ENCODE measurements at regions not wholly inside any gene's neighbourhood (a gene's known extent, or its start where the extent isn't known, plus 50 kb on each side); places are given as distances from the start of the nearest gene placed in this dataset.

- no peaks in the 10 kb centered on the region for H3K79me2 ChIP-seq (ENCODE audit: control insufficient read depth, insufficient read depth, low read length)
- DNase-seq (ENCODE audit: low read depth, low spot score) (no peak), FAIRE-seq (no peak)
- no peaks in the 10 kb centered on the region for H3K36me3 ChIP-seq (ENCODE audit: control insufficient read depth in 2 of 2, extremely low read depth in 1 of 2, insufficient read depth in 2 of 2, low read length in 2 of 2)
- ChIA-PET POLR2A (no interaction called here), CTCF (interaction anchor here (1.1 to 1.2 kb wide), 3 partner anchors 10 to 44 kb away, joined by 3 to 4 read pairs (median 4); no protein-coding TSS in a partner anchor)
- intact Hi-C loops (cut with micrococcal nuclease) (no loop called here), dilution Hi-C loops (cut with MboI; ENCODE audit: extremely low pct_ligation_motif_present, low sequenced_read_pairs) (no loop called here)
- H3K4me2 ChIP-seq (ENCODE audit: insufficient read depth, low read length) = no peak overlapping the region
- H3K9me3 ChIP-seq (replicated peaks; ENCODE audit: control insufficient read depth, insufficient read depth, low read length) = no peaks in the 10 kb centered on the region
- BruUV-seq (replicated peaks) = no TSS peak
- no peaks in the 10 kb centered on the region for H3K4me1 ChIP-seq (ENCODE audit: control insufficient read depth, extremely low read depth, insufficient read depth, low read length)
- H4K20me1 ChIP-seq (replicated peaks; ENCODE audit: control insufficient read depth, extremely low read depth, insufficient read depth, low read length) = no peaks in the 10 kb centered on the region
- TF ChIP-seq MAX (IDR thresholded peaks at IDR 0.05; ENCODE audit: insufficient read depth, insufficient read length) = no peak
- no peaks in the 10 kb centered on the region for H3K9me1 ChIP-seq (replicated peaks; ENCODE audit: control insufficient read depth, extremely low read depth, insufficient read depth, low read length)
- no peaks in the 10 kb centered on the region for H3K27me3 ChIP-seq (ENCODE audit: control insufficient read depth in 2 of 2, insufficient read depth in 2 of 2, low read length in 2 of 2)
- no peak overlapping the region for H3K9ac ChIP-seq (replicated peaks; ENCODE audit: extremely low read depth, insufficient read depth, low read length)
- no peak overlapping the region for H3K27ac ChIP-seq (ENCODE audit: insufficient read depth, low read depth, low read length)
- H2AFZ ChIP-seq (ENCODE audit: low read depth, low read length) = no peak overlapping the region
- no peak overlapping the region for H3K4me3 ChIP-seq (replicated peaks in 1 of 3; ENCODE audit: insufficient read depth in 1 of 3, low read depth in 1 of 3, low read length in 3 of 3)
Measured at GRCh38 chr7:94324380-94325121, 70.1 kb upstream of the COL1A2 start.

- CTCF ChIA-PET = interaction anchor here (1.1 kb wide), 2 partner anchors 30 to 43 kb away, joined by 3 to 4 read pairs; no protein-coding TSS in a partner anchor
- Histone ChIP-seq H3K27ac (ENCODE audit: insufficient read depth, low read depth, low read length) (no peak overlapping the region), H3K36me3 (ENCODE audit: control insufficient read depth in 2 of 2, extremely low read depth in 1 of 2, insufficient read depth in 2 of 2, low read length in 2 of 2) (no peaks in the 10 kb centered on the region), H4K20me1 (replicated peaks; ENCODE audit: control insufficient read depth, extremely low read depth, insufficient read depth, low read length) (no peaks in the 10 kb centered on the region), H3K27me3 (ENCODE audit: control insufficient read depth in 2 of 2, insufficient read depth in 2 of 2, low read length in 2 of 2) (no peaks in the 10 kb centered on the region), H2AFZ (ENCODE audit: low read depth, low read length) (no peak overlapping the region), H3K79me2 (ENCODE audit: control insufficient read depth, insufficient read depth, low read length) (no peaks in the 10 kb centered on the region), H3K4me2 (ENCODE audit: insufficient read depth, low read length) (no peak overlapping the region), H3K4me1 (ENCODE audit: control insufficient read depth, extremely low read depth, insufficient read depth, low read length) (no peaks in the 10 kb centered on the region), H3K9me1 (replicated peaks; ENCODE audit: control insufficient read depth, extremely low read depth, insufficient read depth, low read length) (no peaks in the 10 kb centered on the region), H3K4me3 (replicated peaks in 1 of 3; ENCODE audit: insufficient read depth in 1 of 3, low read depth in 1 of 3, low read length in 3 of 3) (no peak overlapping the region), H3K9me3 (replicated peaks; ENCODE audit: control insufficient read depth, insufficient read depth, low read length) (no peaks in the 10 kb centered on the region), H3K9ac (replicated peaks; ENCODE audit: extremely low read depth, insufficient read depth, low read length) (no peak overlapping the region)
- POLR2A ChIA-PET = no interaction called here
- intact Hi-C loops (cut with micrococcal nuclease) = no loop called here
- dilution Hi-C loops (cut with MboI; ENCODE audit: extremely low pct_ligation_motif_present, low sequenced_read_pairs) = no loop called here
- no TSS peak for BruUV-seq (replicated peaks)
- TF ChIP-seq JUN (IDR thresholded peaks at IDR 0.05; ENCODE audit: borderline replicate concordance, insufficient read depth, insufficient read length, low read depth) = no peak
- TF ChIP-seq POLR2AphosphoS5 (IDR thresholded peaks at IDR 0.05; ENCODE audit: insufficient read depth, low read depth, low read length) = no peak
- TF ChIP-seq GATA2 (IDR thresholded peaks at IDR 0.05; ENCODE audit: insufficient read depth, insufficient read length, low read depth, low read length) = no peak
- no peak for TF ChIP-seq EZH2 (IDR thresholded peaks at IDR 0.05; ENCODE audit: borderline replicate concordance, low read depth, low read length, severe bottlenecking)
- no peak for TF ChIP-seq FOS (IDR thresholded peaks at IDR 0.05; ENCODE audit: borderline replicate concordance, insufficient read depth, low read length)
- TF ChIP-seq CTCF (IDR thresholded peaks at IDR 0.05; ENCODE audit: extremely low read depth in 1 of 2, insufficient read depth in 1 of 2, low read depth in 1 of 2, low read length in 2 of 2) = no peak
- no peak for TF ChIP-seq POLR2A (IDR thresholded peaks at IDR 0.05; ENCODE audit: low read depth, low read length)
- no peak for TF ChIP-seq MYC (IDR thresholded peaks at IDR 0.05; ENCODE audit: low read depth, low read length)
- TF ChIP-seq MAX (IDR thresholded peaks at IDR 0.05; ENCODE audit: insufficient read depth, insufficient read length) = no peak
- DNase-seq (ENCODE audit: low read depth, low spot score) (no peak), FAIRE-seq (no peak)
Measured at GRCh38 chr7:94325122-94325475, 69.6 kb upstream of the COL1A2 start.
